MG63 (cell line): ENCODE measurements at regions not wholly inside any gene's neighbourhood (a gene's known extent, or its start where the extent isn't known, plus 50 kb on each side); places are given as distances from the start of the nearest gene placed in this dataset.
"Not testable (repeated sequence)": the region's sequence is repeated elsewhere in the genome, so short reads cannot be mapped to it uniquely, and the experiment has no call there.

Experiments used
- DNase-seq: peaks from one replicate; pipeline ENCODE4 v3.0.0-alpha.2; 2020
- H3K27me3 ChIP-seq: fragments of 250-450 bp; sonication (Bioruptor Pico); 2 replicates; pipeline ENCODE4 v1.5.1; 2020; ENCODE audit warnings: mild to moderate bottlenecking, moderate library complexity
- H3K36me3 ChIP-seq: fragments of 250-450 bp; sonication (Bioruptor Pico); 2 replicates; pipeline ENCODE4 v1.5.1; 2020; ENCODE audit warnings: mild to moderate bottlenecking, moderate library complexity
- H3K4me3 ChIP-seq: fragments of 250-450 bp; sonication (Bioruptor Pico); 2 replicates; pipeline ENCODE4 v1.5.1; 2020; ENCODE audit warnings: mild to moderate bottlenecking, moderate library complexity
- H3K9me3 ChIP-seq: fragments of 250-450 bp; sonication (Bioruptor Pico); 2 replicates; pipeline ENCODE4 v1.5.1; 2020; ENCODE audit warnings: mild to moderate bottlenecking, moderate library complexity

GRCh38 chr12:46904406-46905238 is 78.8 kb upstream of the SLC38A4 start:
- H3K9me3 ChIP-seq: peaks cover 10% of the 10 kb centered on the region
- H3K27me3 ChIP-seq: no peaks in the 10 kb centered on the region
- H3K36me3 ChIP-seq: peaks cover 4% of the 10 kb centered on the region
- H3K4me3 ChIP-seq: no peak overlapping the region
- DNase-seq: no peak

- not testable (repeated sequence) for H3K4me3 ChIP-seq, H3K36me3 ChIP-seq
- DNase-seq: peak; percentile 10
These were observed 79.4 kb upstream of the SLC38A4 start for GRCh38 chr12:46905239-46905627.

GRCh38 chr12:46907791-46908190 is 82.0 kb upstream of the SLC38A4 start:
- Histone ChIP-seq H3K36me3 (peaks cover 13% of the 10 kb centered on the region), H3K9me3 (peaks cover 37% of the 10 kb centered on the region), H3K27me3 (no peaks in the 10 kb centered on the region), H3K4me3 (no peak overlapping the region)
- no peak for DNase-seq

More at GRCh38 chr12:46905239-46905627, 79.4 kb upstream of the SLC38A4 start:
- not testable (repeated sequence) for H3K27me3 ChIP-seq
- H3K9me3 ChIP-seq: peaks cover 15% of the 10 kb centered on the region

- peak; percentile 81 for DNase-seq
- Histone ChIP-seq H3K27me3 (no peaks in the 10 kb centered on the region), H3K4me3 (no peak overlapping the region)
These were observed 82.6 kb upstream of the SLC38A4 start for GRCh38 chr12:46908236-46908935.

DNA sequence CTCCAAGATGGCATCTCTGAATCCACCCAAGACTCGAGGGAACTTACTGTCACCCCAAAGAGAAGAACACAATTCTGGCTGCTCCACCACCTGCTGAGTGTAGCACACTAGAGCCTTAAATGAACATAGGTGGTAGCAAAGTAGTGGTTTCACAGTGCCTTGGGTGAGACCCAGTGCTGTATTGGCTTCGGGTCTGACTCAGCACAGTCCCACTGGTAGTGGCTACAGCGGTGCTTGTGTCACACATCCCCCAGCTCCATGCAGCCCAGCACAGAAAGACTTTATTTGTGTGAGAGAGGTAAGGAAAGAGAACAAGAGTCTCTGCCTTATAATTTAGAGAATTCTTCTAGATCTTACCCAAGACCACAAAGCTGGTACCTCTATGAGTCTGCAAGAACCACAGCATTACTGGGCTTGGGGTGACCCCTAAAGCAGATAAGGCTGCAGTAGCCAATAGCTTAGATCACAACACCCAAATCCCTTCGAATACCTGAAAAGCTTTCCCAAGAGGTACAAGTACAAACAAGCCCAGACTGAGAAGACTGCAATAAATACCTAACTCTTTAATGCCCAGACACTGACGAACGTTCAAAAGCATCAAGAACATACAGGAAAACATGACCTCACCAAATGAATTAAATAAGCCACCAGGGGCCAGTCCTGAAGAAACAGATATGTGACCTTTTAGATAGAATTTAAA is 83.3 kb upstream of the SLC38A4 start:
- H3K9me3 ChIP-seq: peaks cover 47% of the 10 kb centered on the region
- H3K4me3 ChIP-seq: no peak overlapping the region
- DNase-seq: no peak
- peaks cover 13% of the 10 kb centered on the region for H3K36me3 ChIP-seq
- H3K27me3 ChIP-seq: no peaks in the 10 kb centered on the region

More at GRCh38 chr12:46908236-46908935, 82.6 kb upstream of the SLC38A4 start:
- Histone ChIP-seq H3K9me3 (peaks cover 43% of the 10 kb centered on the region), H3K36me3 (peaks cover 13% of the 10 kb centered on the region)

DNA sequence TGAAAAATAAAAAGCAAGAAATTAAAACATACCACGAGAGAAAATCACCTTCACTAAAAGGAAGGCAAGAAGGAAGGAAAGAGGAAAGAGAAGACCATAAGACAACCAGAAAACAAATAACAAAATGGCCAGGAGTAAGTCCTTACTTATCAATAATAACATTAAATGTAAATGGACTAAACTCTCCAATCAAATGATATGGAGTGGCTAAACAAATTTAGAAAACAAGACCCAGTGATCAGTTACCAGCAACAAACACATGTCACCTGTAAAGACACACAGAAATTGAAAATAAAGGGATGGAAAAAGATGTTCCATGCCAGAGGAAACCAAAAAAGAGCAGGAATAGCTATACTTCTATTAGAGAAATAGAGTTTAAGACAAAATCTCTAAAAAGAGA is 85.0 kb upstream of the SLC38A4 start:
- H3K36me3 ChIP-seq: peaks cover 13% of the 10 kb centered on the region
- DNase-seq: no peak
- H3K4me3 ChIP-seq: no peak overlapping the region
- peaks cover 47% of the 10 kb centered on the region for H3K9me3 ChIP-seq
- no peaks in the 10 kb centered on the region for H3K27me3 ChIP-seq

DNA sequence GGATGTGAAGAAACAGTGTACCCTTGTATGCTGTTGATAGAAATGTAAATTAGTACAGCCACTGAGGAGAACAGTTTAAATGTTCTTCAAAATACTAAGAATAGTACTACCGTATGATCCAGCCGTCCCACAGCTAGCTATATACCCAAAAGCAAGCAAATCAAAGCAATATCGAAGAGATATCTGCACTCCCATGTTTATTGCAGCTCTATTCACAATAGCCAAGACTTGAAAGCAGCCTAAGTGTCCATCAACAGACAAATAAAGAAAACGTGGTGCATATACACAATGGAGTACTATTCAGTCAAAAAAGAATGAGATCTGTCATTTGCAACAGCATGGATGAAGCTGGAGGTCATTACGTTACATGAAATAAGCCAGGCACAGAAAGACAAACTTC is 88.5 kb upstream of the SLC38A4 start:
- Histone ChIP-seq H3K27me3 (no peaks in the 10 kb centered on the region), H3K4me3 (no peak overlapping the region), H3K9me3 (peaks cover 51% of the 10 kb centered on the region), H3K36me3 (peaks cover 19% of the 10 kb centered on the region)
- no peak for DNase-seq

DNA sequence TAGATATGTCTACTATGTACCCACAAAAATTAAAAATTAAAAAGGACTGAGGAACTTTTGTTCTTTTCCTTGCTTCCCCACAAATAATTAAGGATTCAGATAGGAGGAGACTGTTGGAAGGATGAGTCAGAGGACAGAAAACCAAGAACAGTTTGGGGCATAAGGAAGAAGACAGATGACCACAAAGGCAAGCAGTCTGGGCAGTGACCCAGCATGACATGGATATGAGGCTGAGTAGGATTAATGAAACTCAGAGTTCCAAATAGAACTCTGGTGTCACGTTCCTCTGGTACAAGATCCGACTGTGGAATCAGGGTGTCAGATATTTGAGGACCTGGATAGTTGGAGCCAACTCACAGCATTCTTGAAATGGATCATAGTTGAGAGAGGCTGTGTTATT is 89.3 kb upstream of the SLC38A4 start:
- DNase-seq: peak; percentile 96
- peaks cover 44% of the 10 kb centered on the region for H3K9me3 ChIP-seq
- H3K27me3 ChIP-seq: no peaks in the 10 kb centered on the region
- H3K36me3 ChIP-seq: peaks cover 15% of the 10 kb centered on the region
- H3K4me3 ChIP-seq: no peak overlapping the region

- Histone ChIP-seq H3K36me3 (peaks cover 15% of the 10 kb centered on the region), H3K9me3 (peaks cover 36% of the 10 kb centered on the region), H3K4me3 (no peak overlapping the region), H3K27me3 (no peaks in the 10 kb centered on the region)
- no peak for DNase-seq
These were observed 90.0 kb upstream of the SLC38A4 start for GRCh38 chr12:46915836-46916235.

GRCh38 chr12:46916796-46917419 is 91.1 kb upstream of the SLC38A4 start:
- DNase-seq: peak; percentile 93
- Histone ChIP-seq H3K36me3 (peaks cover 15% of the 10 kb centered on the region), H3K27me3 (no peaks in the 10 kb centered on the region), H3K9me3 (peaks cover 37% of the 10 kb centered on the region), H3K4me3 (no peak overlapping the region)

GRCh38 chr12:46917821-46918220 is 92.0 kb upstream of the SLC38A4 start:
- Histone ChIP-seq H3K27me3 (no peaks in the 10 kb centered on the region), H3K9me3 (peaks cover 29% of the 10 kb centered on the region), H3K4me3 (no peak overlapping the region), H3K36me3 (peaks cover 9% of the 10 kb centered on the region)
- DNase-seq: no peak

DNA sequence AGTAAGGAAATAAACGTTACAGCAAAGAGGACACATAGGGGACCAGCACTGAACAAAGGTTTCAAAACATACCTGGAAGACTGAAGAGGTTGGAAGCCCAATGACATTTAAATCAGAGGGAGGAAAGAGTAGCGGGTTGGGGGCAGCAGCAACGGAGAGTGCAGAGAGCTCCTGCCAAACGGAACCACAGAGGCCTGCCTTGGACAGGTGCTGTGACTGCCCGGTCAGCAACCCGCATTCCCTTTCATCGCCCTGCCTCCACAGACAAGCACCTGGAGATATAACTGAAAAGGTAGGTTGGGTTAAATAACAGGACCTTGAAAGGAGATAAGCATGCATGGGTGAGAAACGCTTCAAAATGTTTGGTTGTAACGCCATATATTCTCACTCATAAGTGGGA is 92.8 kb upstream of the SLC38A4 start:
- H3K36me3 ChIP-seq: peaks cover 9% of the 10 kb centered on the region
- DNase-seq: no peak
- H3K4me3 ChIP-seq: no peak overlapping the region
- H3K27me3 ChIP-seq: no peaks in the 10 kb centered on the region
- H3K9me3 ChIP-seq: peaks cover 22% of the 10 kb centered on the region

DNA sequence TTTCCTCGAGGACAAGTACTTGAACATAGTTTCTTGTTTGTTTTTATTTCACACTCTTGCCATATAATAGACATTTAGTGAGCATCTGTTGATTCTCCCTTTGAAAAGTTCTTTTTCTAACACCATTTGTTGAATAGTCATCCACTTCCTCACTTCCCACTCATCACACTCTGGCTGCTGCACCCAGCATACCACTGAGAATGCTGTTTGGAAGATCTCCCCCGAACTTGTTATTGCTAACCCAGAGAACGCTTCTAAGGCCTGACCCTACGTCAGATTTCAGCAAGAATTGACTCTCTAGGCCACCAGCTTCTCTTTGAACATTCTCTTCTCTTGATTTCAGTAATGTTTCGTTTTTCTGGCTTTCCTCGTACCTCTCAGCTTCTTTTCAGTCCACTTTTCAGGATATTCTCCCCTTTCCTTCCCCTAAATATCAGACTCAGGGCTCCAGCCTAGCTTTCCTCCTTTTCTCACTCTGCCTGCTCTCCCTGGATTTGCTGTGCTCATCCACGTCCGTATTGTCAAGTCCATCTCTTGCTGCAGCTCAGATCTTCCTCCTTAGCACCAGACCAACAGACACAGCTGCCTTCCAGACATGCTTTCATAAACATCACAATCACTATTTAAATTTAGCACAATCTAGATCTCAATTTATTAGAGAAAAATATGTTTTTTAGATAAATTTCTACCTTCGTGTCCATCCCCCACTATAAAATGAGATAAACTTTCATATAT is 94.0 kb upstream of the SLC38A4 start:
- no peaks in the 10 kb centered on the region for H3K27me3 ChIP-seq
- peaks cover 21% of the 10 kb centered on the region for H3K9me3 ChIP-seq
- peaks cover 9% of the 10 kb centered on the region for H3K36me3 ChIP-seq
- DNase-seq: no peak
- H3K4me3 ChIP-seq: no peak overlapping the region

DNA sequence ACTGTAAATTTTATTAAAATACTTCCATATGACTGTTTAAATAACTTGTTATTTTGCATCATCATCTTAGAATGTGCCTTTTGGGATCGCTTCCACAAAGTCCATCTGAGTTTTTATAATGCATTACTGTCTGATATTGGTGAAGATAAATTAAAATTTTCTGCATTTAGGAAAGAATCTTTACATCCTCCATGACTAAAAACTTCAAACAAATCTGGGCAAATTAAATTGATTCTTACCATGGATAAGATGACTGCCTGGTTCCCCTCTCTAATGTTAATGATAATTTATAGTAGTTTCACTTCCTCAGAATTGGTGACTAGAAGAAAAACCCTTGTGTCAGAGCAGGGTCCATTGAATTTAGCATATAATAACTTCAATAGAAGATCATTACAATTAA is 94.7 kb upstream of the SLC38A4 start:
- H3K4me3 ChIP-seq: no peak overlapping the region
- H3K27me3 ChIP-seq: no peaks in the 10 kb centered on the region
- peaks cover 21% of the 10 kb centered on the region for H3K9me3 ChIP-seq
- peaks cover 9% of the 10 kb centered on the region for H3K36me3 ChIP-seq
- DNase-seq: no peak

DNA sequence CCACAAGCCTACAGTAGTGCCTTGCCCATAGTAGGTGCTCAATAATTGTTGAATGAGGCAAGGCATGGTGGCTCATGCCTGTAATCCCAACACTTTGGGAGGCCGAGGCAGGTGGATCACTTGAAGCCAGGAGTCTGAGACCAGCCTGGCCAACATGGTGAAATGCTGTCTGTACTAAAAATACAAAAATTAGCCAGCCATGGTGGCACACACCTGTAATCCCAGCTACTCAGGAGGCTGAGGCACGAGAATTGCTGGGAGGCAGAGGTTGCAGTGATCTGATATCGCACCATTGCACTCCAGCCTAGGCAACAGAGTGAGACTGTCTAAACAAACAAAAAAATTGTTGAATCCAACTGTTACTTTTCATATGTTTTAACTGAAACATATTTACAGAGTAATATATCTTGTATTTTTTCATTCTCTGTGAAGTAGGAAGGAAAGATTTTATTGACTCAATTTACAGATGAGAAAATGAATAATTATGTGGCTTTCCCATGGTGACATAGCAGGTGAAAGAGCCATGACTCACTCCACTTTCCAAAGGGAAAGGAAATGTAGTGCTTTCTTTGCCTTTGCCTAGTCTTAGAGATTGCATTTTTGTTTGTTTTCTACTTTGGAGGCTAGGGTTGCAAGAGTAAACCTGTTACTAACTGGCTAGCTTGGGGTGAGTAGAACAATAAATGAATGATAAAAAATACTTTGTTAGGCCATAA is 95.4 kb upstream of the SLC38A4 start:
- Histone ChIP-seq H3K36me3 (peaks cover 9% of the 10 kb centered on the region), H3K9me3 (peaks cover 22% of the 10 kb centered on the region), H3K27me3 (no peaks in the 10 kb centered on the region), H3K4me3 (no peak overlapping the region)
- no peak for DNase-seq

- Histone ChIP-seq H3K36me3 (peaks cover 9% of the 10 kb centered on the region), H3K4me3 (no peak overlapping the region), H3K27me3 (no peaks in the 10 kb centered on the region), H3K9me3 (peaks cover 25% of the 10 kb centered on the region)
- DNase-seq: no peak
These were observed 96.0 kb upstream of the SLC38A4 start for GRCh38 chr12:46921764-46922133.
